ENCODE measurements at regions not wholly inside any gene's neighbourhood (a gene's known extent, or its start where the extent isn't known, plus 50 kb on each side); places are given as distances from the start of the nearest gene placed in this dataset.
"Not testable (repeated sequence)": the region's sequence is repeated elsewhere in the genome, so short reads cannot be mapped to it uniquely, and the experiment has no call there.

GRCh38 chr11:134724106-134724778, 312.2 kb upstream of the B3GAT1 start:
- Histone ChIP-seq H3K27me3 (ENCODE audit: control insufficient read depth, insufficient read depth, low read length) (no peaks in the 10 kb centered on the region), H3K36me3 (ENCODE audit: control insufficient read depth, insufficient read depth, low read length) (no peaks in the 10 kb centered on the region), H3K4me3 (ENCODE audit: low read depth, low read length) (no peak overlapping the region)
- ChIA-PET POLR2A (no interaction called here), CTCF (no interaction called here)
- DNase-seq (ENCODE audit: low read depth) = no peak
- TF ChIP-seq, protein P1, sequence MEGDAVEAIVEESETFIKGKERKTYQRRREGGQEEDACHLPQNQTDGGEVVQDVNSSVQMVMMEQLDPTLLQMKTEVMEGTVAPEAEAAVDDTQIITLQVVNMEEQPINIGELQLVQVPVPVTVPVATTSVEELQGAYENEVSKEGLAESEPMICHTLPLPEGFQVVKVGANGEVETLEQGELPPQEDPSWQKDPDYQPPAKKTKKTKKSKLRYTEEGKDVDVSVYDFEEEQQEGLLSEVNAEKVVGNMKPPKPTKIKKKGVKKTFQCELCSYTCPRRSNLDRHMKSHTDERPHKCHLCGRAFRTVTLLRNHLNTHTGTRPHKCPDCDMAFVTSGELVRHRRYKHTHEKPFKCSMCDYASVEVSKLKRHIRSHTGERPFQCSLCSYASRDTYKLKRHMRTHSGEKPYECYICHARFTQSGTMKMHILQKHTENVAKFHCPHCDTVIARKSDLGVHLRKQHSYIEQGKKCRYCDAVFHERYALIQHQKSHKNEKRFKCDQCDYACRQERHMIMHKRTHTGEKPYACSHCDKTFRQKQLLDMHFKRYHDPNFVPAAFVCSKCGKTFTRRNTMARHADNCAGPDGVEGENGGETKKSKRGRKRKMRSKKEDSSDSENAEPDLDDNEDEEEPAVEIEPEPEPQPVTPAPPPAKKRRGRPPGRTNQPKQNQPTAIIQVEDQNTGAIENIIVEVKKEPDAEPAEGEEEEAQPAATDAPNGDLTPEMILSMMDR (IDR thresholded peaks at IDR 0.05; ENCODE audit: insufficient read depth, low read depth, low read length) = no peak

GRCh38 chr11:134720691-134721070, 308.6 kb upstream of the B3GAT1 start:
- H3K27me3 ChIP-seq (ENCODE audit: control insufficient read depth, insufficient read depth, low read length); CTCF ChIA-PET; H3K36me3 ChIP-seq (ENCODE audit: control insufficient read depth, insufficient read depth, low read length); DNase-seq (ENCODE audit: low read depth); H3K4me3 ChIP-seq (ENCODE audit: low read depth, low read length); POLR2A ChIA-PET: not testable (repeated sequence)

- H3K36me3 ChIP-seq (ENCODE audit: control insufficient read depth, insufficient read depth, low read length); H3K27me3 ChIP-seq (ENCODE audit: control insufficient read depth, insufficient read depth, low read length); DNase-seq (ENCODE audit: low read depth); H3K4me3 ChIP-seq (ENCODE audit: low read depth, low read length); POLR2A ChIA-PET; CTCF ChIA-PET: not testable (repeated sequence)
These were observed 308.1 kb upstream of the B3GAT1 start for GRCh38 chr11:134719940-134720690.

- Histone ChIP-seq H3K36me3 (ENCODE audit: control insufficient read depth, insufficient read depth, low read length) (no peaks in the 10 kb centered on the region), H3K4me3 (ENCODE audit: low read depth, low read length) (no peak overlapping the region), H3K27me3 (ENCODE audit: control insufficient read depth, insufficient read depth, low read length) (no peaks in the 10 kb centered on the region)
- no peak for DNase-seq (ENCODE audit: low read depth)
- TF ChIP-seq, protein P1 (IDR thresholded peaks at IDR 0.05; ENCODE audit: insufficient read depth, low read depth, low read length) = no peak
- ChIA-PET POLR2A (no interaction called here), CTCF (no interaction called here)
These were observed 307.4 kb upstream of the B3GAT1 start for GRCh38 chr11:134719397-134719796.

DNA sequence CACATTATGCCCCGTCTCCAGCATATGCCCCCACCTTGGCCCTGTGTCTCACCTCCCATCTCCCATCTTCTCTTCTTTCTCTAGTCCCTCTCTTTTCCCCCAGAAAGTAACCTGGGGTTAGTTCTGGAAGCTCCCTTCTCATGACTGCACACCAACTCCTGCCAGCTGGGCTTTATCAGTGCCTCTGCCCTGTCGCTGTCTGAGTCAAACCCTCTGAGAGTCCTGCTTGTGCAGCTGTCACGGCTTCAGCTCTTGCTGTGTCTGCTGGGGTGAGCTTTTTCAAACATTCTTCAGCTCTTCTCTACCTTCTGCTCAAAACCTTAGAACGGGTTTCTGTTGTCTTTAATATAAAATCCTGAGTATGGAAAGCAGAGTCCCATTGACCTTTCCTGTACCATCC, 304.5 kb upstream of the B3GAT1 start:
- no peaks in the 10 kb centered on the region for H3K36me3 ChIP-seq (ENCODE audit: control insufficient read depth, insufficient read depth, low read length)
- H3K4me3 ChIP-seq (ENCODE audit: low read depth, low read length) = no peak overlapping the region
- no peak for DNase-seq (ENCODE audit: low read depth)
- ChIA-PET CTCF (no interaction called here), POLR2A (no interaction called here)
- H3K27me3 ChIP-seq (ENCODE audit: control insufficient read depth, insufficient read depth, low read length) = no peaks in the 10 kb centered on the region
- TF ChIP-seq, protein P1 (IDR thresholded peaks at IDR 0.05; ENCODE audit: insufficient read depth, low read depth, low read length) = no peak

GRCh38 chr11:134714021-134714656, 302.1 kb upstream of the B3GAT1 start:
- H3K36me3 ChIP-seq (ENCODE audit: control insufficient read depth, insufficient read depth, low read length) = no peaks in the 10 kb centered on the region
- ChIA-PET CTCF (no interaction called here), POLR2A (no interaction called here)
- no peaks in the 10 kb centered on the region for H3K27me3 ChIP-seq (ENCODE audit: control insufficient read depth, insufficient read depth, low read length)
- no peak for DNase-seq (ENCODE audit: low read depth)
- H3K4me3 ChIP-seq (ENCODE audit: low read depth, low read length) = no peak overlapping the region
- TF ChIP-seq, protein P1 (IDR thresholded peaks at IDR 0.05; ENCODE audit: insufficient read depth, low read depth, low read length) = no peak

Measured in BJ (cell line).